ENCODE measurements at regions not wholly inside any gene's neighbourhood (a gene's known extent, or its start where the extent isn't known, plus 50 kb on each side); places are given as distances from the start of the nearest gene placed in this dataset.
"Not testable (repeated sequence)": the region's sequence is repeated elsewhere in the genome, so short reads cannot be mapped to it uniquely, and the experiment has no call there.

DNA sequence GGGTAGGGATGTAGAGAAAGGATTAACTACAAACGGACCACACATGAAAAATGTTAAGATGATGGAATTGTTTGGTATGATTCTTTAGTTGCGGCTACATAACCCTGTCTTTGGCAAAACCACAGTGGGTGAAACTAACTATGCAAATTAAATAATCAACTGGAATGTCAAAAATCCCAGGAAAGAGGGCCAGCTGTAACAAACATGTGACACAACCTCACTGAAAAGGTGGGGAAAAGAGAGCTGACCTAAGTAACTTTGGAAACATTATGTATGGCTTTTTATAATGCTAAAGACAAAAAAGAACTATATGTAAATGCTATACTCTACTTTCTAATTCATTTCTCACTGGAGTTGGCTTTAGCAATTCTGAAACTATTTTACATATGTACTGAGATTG, 252.0 kb downstream of the MRPS30 start:
- DNase-seq, result no peak

GRCh38 chr5:45062044-45062443, 253.3 kb downstream of the MRPS30 start:
- DNase-seq, result no peak

GRCh38 chr5:45081082-45081481, 272.3 kb downstream of the MRPS30 start:
- no peak for DNase-seq

DNA sequence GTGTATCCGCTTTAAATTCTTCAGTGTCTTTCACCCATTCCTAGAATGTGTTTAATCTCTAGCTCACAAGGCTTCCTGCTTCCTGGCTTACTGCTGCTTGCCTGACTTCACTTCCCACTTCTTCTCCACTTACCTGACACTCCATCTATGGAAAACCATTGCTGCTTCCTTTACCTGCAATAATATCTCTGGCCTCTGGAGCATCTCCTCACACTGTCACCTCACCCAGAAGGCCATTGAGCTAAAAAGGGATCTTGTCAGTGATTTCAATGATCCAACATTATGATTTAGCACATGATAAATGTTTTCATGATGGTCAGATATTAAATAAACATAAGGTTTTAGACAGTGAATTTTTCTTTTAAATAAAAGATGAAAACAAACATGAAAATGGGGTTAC, 281.1 kb downstream of the MRPS30 start:
- DNase-seq, result no peak

DNA sequence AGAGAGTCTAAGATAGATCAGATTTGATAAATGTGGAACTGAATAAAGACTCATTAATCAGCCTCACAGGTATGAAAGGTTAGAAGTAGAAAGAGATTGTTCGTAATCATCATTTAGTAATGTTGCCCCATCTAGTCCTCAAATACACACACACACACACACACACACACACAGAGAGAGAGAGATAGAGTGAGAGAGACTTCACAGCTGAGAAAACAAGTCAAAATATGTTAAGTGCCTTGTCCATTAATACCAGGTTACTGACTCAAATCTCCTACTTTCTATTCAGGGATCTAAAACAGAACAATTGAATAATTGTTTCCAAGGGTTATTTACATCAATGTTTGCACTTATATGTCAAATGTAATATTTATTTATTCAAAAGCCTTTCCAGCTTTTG, 284.6 kb downstream of the MRPS30 start:
- no peak for DNase-seq

DNA sequence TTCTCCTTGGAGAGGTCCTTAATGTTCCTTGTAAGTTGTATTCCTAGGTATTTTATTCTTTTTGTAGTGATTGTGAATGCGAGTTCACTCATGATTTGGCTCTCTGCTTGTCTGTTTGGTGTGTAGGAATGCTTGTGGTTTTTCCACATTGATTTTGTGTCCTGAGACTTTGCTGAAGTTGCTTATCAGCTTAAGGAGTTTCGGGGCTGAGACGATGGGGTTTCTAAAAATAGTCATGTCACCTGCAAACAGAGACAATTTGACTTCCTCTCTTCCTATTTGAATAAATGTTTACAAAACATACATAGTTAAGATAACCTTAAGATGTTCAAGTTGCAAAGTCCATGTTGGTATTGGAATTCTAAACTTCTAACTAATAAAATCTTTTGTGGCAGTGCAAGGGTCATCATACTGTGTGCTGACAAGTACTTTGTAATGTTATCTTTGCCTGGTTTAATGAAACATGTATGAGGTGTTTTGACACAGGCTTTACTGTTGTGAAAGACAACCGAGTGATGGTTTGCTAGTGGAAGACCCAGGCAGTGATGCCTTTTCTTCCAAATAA, 286.2 kb downstream of the MRPS30 start:
- no peak for DNase-seq

- DNase-seq, result no peak
These were observed 289.7 kb downstream of the MRPS30 start for GRCh38 chr5:45098483-45098882.

DNA sequence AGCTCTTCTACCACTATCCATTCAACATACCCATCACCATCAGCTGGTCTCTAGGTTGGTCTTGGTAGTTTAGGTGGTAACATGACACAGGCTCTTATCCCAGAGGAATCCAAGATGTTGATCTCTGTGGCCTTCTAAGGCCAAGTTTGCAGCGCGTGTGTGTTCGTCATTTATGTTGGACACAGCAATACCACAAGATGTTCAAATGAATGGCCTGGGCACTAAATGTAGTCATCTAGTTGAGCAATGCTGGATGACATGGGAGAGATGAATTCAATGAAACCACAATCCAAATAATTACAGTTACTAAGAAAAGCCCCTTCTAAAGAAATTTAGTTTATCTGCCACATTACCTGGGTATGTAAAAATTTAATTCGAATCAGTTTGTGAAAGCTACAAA, 292.4 kb downstream of the MRPS30 start:
- no peak for DNase-seq

DNA sequence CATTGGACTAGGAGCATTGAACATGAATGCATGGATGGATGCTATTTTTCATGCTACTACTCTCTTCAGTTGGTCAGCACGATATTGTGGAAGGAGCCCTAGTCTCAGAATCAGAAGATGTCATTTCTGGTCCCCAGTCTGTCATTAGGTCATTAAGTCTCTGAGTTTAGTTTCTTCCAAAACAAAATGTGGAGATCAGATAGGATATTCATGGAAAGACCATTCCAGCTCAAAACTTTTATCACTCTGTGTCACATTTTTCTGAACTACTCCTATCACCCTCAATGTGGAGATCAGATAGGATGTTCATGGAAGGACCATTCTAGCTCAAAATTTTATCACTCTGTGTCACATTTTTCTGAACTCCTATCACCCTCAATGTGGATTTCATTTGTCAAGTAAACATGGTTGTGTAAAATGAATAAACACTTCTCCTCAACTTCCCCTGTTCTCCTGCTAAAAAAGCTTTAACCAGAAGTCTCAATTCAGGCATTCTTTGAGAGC, 296.8 kb downstream of the MRPS30 start:
- no peak for DNase-seq

DNA sequence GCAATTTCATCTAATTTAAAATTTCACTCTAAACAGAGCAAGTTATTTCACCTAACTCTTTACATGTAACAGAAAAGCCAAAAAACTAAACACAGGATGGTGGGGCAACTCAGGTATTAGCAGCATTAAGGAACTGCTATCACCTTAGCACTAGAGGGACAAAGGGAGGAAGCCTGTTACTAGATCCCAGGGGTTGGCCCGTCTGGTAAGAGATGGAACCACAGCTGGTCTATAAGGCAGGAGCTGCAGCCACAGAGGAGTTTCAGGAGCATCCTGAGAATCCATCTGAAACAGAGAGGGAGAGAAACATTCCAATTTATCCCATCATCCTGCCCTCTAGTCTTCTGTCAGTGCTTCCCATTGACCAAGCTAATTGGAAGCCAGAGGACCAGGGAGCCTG, 300.3 kb downstream of the MRPS30 start:
- no peak for DNase-seq

DNA sequence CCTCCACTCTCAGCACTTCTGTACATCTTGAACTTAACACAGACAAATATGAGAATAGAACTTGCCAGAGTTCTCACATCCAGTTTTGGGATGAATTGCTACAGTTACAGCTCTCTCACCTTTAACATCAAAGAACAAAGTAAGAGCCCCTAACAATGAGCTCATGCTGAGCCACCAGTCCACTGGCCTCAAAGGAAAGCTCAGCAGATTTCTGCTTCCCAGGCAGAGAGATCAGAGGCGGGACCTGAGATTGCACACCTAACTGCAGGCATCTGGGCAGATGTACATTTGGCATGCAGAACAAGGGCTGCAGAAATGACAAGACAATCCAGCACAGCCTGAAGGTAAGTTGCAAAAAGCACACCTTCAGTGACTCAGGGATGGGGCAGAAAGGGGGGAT, 300.9 kb downstream of the MRPS30 start:
- DNase-seq, result no peak

GRCh38 chr5:45110399-45110798, 301.7 kb downstream of the MRPS30 start:
- DNase-seq, result no peak

- DNase-seq, result no peak
These were observed 305.0 kb downstream of the MRPS30 start for GRCh38 chr5:45113726-45114125.

- no peak for DNase-seq
These were observed 324.2 kb downstream of the MRPS30 start for GRCh38 chr5:45132972-45133371.

GRCh38 chr5:45162974-45163373, 354.2 kb downstream of the MRPS30 start:
- DNase-seq, result no peak

- no peak for DNase-seq
These were observed 362.8 kb downstream of the MRPS30 start for GRCh38 chr5:45171563-45171962.

DNA sequence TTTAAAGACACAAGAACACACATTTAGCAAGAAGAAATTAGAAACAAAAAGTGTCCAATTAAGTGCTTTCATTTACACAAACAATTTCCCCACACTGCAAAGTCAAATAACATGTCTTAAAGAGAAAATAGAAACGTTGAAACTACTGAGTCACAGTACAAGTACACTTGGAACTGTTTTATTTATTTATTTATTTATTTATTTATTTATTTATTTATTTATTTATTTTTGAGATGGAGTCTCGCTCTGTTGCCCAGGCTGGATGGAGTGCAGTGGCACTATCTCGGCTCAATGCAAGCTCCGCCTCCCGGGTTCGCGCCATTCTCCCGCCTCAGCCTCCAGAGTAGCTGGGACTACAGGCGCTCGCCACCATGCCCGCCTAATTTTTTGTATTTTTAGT, 363.9 kb downstream of the MRPS30 start:
- not testable (repeated sequence) for DNase-seq

DNA sequence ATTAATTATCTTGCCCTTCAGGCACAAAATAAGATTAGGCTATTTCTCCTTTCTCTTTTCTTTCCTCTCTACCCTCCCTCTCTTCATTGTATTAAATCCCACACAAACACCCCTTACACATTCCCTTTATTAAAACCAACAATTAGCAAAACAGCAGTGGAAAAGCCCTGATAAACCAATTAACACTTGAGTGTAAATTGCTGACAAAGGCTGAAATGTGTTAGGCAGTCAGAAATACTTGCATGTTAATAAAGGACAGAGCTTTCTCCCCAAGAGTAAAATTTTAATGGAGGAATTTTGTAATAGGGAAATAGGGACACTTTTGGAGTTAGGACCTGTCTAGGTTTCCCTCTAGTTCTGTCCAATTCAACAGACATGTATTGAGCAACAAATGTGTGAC, 370.9 kb downstream of the MRPS30 start:
- DNase-seq, result no peak

GRCh38 chr5:45189042-45189441, 380.3 kb downstream of the MRPS30 start:
- DNase-seq, result no peak

DNA sequence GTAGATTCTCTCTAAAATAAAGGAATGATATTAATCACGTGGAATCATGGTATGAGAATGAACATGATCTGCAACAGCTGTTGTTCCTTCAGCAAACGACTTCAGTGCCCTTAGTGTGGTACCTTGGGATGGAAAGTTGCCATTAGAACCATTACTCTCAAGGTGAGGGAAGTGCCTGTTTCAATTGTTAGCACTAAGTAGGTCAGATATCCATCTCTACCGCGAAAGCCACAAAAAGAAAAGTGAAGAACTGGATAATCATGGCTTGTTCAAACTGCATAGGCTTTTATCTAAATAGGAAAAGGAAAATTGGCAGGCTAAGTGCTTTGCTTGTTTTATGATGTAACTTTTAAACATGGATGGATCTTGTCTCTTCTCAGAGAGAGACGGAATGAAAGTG, 380.7 kb downstream of the MRPS30 start:
- no peak for DNase-seq

DNA sequence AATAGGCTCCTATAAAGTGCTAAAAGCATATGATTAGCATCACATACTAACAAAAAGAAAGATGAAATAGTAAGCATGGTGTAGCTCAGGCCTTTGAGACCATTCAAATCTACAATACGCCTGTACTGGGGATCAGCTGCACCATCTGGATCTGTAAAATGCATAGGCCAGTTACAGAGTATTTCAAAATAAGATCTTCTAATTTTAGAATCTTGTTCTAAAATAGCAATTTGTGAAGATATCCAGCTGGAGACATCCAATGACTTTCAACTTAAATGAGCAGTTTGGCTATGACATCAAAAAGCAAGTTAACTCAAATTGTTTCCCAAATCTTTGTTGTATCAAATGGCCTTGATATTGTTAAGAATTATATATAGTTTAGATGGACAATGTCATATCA, 386.3 kb downstream of the MRPS30 start:
- DNase-seq, result no peak

Measured in renal pelvis (tissue), 1 donor.